Panc1 (cell line): ENCODE measurements at regions not wholly inside any gene's neighbourhood (a gene's known extent, or its start where the extent isn't known, plus 50 kb on each side); places are given as distances from the start of the nearest gene placed in this dataset.

Source experiments
- ATAC-seq: fragments of 200-7000 bp; cut with Tn5 transposase; 2 replicates; pipeline ENCODE4 v1.9.1; 2020; ENCODE audit warnings: mild to moderate bottlenecking, moderate library complexity
- BruUV-seq: library from RNA; stranded (reverse); fragments of 400-500 nt; replicated peaks from 2 replicates; lab custom pipeline; 2021; lab: Mats Ljungman, UMichigan
- CTCF ChIA-PET: fragments of 300-600 bp; sonication (Branson Sonifier 250); formaldehyde crosslinking; loops from one replicate; lab custom pipeline; 2022; ENCODE audit warnings: antibody characterized with exemption; lab: Charles Lee
- POLR2A ChIA-PET: fragments of 300-600 bp; sonication (Branson Sonifier 250); formaldehyde crosslinking; loops from one replicate; lab custom pipeline; 2022; ENCODE audit warnings: antibody characterized with exemption; lab: Charles Lee
- DNase-seq: peaks from one replicate; pipeline ENCODE4 v3.0.0-alpha.2; 2010; ENCODE audit warnings: low read depth, low spot score
- H3K27ac ChIP-seq: 2 replicates; pipeline ENCODE4 v1.5.1; 2011; ENCODE audit warnings: mild to moderate bottlenecking, low read length, inconsistent platforms
- H3K27me3 ChIP-seq: fragments of 200-500 bp; sonication (Bioruptor generic); 2 replicates; pipeline ENCODE4 v1.6.0; 2014; ENCODE audit warnings: low read length, inconsistent platforms; ENCODE audit not compliant: control insufficient read depth, insufficient read depth
- H3K36me3 ChIP-seq: fragments of 200-500 bp; sonication (Bioruptor generic); 2 replicates; pipeline ENCODE4 v1.5.1; 2014; ENCODE audit warnings: inconsistent platforms, mild to moderate bottlenecking, low read length, moderate library complexity; ENCODE audit not compliant: control insufficient read depth, insufficient read depth
- H3K4me1 ChIP-seq: 2 replicates; pipeline ENCODE4 v1.5.1; 2011; ENCODE audit warnings: inconsistent platforms, mild to moderate bottlenecking, low read length, moderate library complexity; ENCODE audit not compliant: control insufficient read depth, insufficient read depth
- H3K4me3 ChIP-seq, 2 experiments: 2 replicates each; pipeline ENCODE4 v1.5.1; 2011 to 2012; ENCODE audit warnings: low read depth in 2 of 2, low read length in 2 of 2, mild to moderate bottlenecking in 2 of 2, inconsistent platforms in 1 of 2, moderate library complexity in 1 of 2
- H3K9me3 ChIP-seq: fragments of 200-500 bp; sonication (Bioruptor generic); 2 replicates; pipeline ENCODE4 v1.5.1; 2014; ENCODE audit warnings: low read depth, mild to moderate bottlenecking, inconsistent platforms, low read length, moderate library complexity; ENCODE audit not compliant: control insufficient read depth, insufficient read depth
- POLR2AphosphoS5 ChIP-seq: IDR thresholded peaks from 2 replicates; pipeline ENCODE4 v1.6.1; 2012; ENCODE audit warnings: mild to moderate bottlenecking, low read depth, low read length, moderate library complexity
- SIN3A ChIP-seq: IDR thresholded peaks from 2 replicates; pipeline ENCODE4 v1.6.1; 2012; ENCODE audit warnings: low read depth, mild to moderate bottlenecking, low read length, moderate library complexity, borderline replicate concordance; ENCODE audit not compliant: insufficient read depth
- TCF7L2 ChIP-seq: IDR thresholded peaks from 2 replicates; pipeline ENCODE4 v1.6.1; 2011; ENCODE audit warnings: mild to moderate bottlenecking, low read depth, low read length, inconsistent platforms
- in situ Hi-C: cut with HindIII; loops from 2 replicates; pipeline ENCODE4 v1.10.0; 2016; ENCODE audit warnings: low sequenced_read_pairs, low pct_unique_long_range_greater_than_20kb
- intact Hi-C: fragments of 100-400 bp; cut with micrococcal nuclease; formaldehyde crosslinking; loops from one replicate; pipeline ENCODE4 v1.10.0; 2022; ENCODE audit not compliant: unreplicated experiment
- TF ChIP-seq, protein P1 (sequence below), 2 experiments: IDR thresholded peaks; 2 replicates each; pipeline ENCODE4 v1.6.1; 2011 to 2012; ENCODE audit warnings: low read depth in 2 of 2, control low read depth in 1 of 2, low read length in 1 of 2, mild to moderate bottlenecking in 1 of 2, moderate library complexity in 1 of 2; ENCODE audit not compliant: insufficient read depth in 1 of 2
- TF ChIP-seq, protein P2 (sequence below): fragments of 450-650 bp; IDR thresholded peaks from 2 replicates; pipeline ENCODE4 v1.5.1; 2017; ENCODE audit warnings: mild to moderate bottlenecking

- BruUV-seq: no TSS peak
- Histone ChIP-seq H3K9me3 (no peaks in the 10 kb centered on the region), H3K27ac (no peak overlapping the region), H3K4me3 (no peak overlapping the region), H3K36me3 (no peaks in the 10 kb centered on the region), H3K4me1 (no peaks in the 10 kb centered on the region), H3K27me3 (no peaks in the 10 kb centered on the region)
- DNase-seq (no peak), ATAC-seq (no peak)
- TF ChIP-seq, protein P1, sequence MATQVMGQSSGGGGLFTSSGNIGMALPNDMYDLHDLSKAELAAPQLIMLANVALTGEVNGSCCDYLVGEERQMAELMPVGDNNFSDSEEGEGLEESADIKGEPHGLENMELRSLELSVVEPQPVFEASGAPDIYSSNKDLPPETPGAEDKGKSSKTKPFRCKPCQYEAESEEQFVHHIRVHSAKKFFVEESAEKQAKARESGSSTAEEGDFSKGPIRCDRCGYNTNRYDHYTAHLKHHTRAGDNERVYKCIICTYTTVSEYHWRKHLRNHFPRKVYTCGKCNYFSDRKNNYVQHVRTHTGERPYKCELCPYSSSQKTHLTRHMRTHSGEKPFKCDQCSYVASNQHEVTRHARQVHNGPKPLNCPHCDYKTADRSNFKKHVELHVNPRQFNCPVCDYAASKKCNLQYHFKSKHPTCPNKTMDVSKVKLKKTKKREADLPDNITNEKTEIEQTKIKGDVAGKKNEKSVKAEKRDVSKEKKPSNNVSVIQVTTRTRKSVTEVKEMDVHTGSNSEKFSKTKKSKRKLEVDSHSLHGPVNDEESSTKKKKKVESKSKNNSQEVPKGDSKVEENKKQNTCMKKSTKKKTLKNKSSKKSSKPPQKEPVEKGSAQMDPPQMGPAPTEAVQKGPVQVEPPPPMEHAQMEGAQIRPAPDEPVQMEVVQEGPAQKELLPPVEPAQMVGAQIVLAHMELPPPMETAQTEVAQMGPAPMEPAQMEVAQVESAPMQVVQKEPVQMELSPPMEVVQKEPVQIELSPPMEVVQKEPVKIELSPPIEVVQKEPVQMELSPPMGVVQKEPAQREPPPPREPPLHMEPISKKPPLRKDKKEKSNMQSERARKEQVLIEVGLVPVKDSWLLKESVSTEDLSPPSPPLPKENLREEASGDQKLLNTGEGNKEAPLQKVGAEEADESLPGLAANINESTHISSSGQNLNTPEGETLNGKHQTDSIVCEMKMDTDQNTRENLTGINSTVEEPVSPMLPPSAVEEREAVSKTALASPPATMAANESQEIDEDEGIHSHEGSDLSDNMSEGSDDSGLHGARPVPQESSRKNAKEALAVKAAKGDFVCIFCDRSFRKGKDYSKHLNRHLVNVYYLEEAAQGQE (IDR thresholded peaks at IDR 0.05; ENCODE audit: insufficient read depth in 1 of 2, low read depth in 2 of 2, low read length in 1 of 2): no peak
- TF ChIP-seq POLR2AphosphoS5 (no peak), SIN3A (no peak)
- TF ChIP-seq, protein P2, sequence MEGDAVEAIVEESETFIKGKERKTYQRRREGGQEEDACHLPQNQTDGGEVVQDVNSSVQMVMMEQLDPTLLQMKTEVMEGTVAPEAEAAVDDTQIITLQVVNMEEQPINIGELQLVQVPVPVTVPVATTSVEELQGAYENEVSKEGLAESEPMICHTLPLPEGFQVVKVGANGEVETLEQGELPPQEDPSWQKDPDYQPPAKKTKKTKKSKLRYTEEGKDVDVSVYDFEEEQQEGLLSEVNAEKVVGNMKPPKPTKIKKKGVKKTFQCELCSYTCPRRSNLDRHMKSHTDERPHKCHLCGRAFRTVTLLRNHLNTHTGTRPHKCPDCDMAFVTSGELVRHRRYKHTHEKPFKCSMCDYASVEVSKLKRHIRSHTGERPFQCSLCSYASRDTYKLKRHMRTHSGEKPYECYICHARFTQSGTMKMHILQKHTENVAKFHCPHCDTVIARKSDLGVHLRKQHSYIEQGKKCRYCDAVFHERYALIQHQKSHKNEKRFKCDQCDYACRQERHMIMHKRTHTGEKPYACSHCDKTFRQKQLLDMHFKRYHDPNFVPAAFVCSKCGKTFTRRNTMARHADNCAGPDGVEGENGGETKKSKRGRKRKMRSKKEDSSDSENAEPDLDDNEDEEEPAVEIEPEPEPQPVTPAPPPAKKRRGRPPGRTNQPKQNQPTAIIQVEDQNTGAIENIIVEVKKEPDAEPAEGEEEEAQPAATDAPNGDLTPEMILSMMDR: no peak
- in situ Hi-C loops (no loop called here), intact Hi-C loops (no loop called here)
- CTCF ChIA-PET: no interaction called here
- POLR2A ChIA-PET: no interaction called here
Measured at GRCh38 chr2:133906926-133907325, 338.7 kb upstream of the NCKAP5 start.

DNA sequence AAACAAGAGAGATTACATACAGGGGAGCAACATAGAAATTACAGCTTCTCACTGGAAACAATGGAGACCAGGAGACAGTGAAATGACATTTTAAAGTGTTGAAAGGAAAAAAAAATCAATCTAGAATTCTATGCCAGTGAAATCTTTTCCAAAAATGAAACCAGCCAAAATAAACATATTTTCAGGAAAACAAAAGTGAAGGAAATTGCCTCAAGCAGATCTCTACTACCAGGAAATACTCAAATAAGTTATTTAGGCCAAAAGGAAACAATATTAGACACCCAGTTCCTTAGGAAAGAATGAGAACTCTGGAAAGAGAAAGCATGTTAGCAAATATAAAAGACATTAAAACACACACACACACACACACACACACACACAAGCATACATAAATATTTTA is 339.9 kb upstream of the NCKAP5 start:
- POLR2A ChIA-PET: no interaction called here

More for the DNA sequence above, 339.9 kb upstream of the NCKAP5 start:
- BruUV-seq: no TSS peak
- CTCF ChIA-PET: no interaction called here
- no peak overlapping the region for H3K4me3 ChIP-seq
- in situ Hi-C loops: no loop called here
- intact Hi-C loops: no loop called here
- no peaks in the 10 kb centered on the region for H3K36me3 ChIP-seq
- H3K9me3 ChIP-seq: no peaks in the 10 kb centered on the region
- H3K4me1 ChIP-seq: no peaks in the 10 kb centered on the region
- H3K27ac ChIP-seq: no peak overlapping the region
- TF ChIP-seq SIN3A: no peak
- TF ChIP-seq TCF7L2: no peak
- TF ChIP-seq, protein P1 (IDR thresholded peaks at IDR 0.05; ENCODE audit: insufficient read depth in 1 of 2, low read depth in 2 of 2, low read length in 1 of 2): no peak
- TF ChIP-seq, protein P2: no peak
- no peak for TF ChIP-seq POLR2AphosphoS5
- no peaks in the 10 kb centered on the region for H3K27me3 ChIP-seq
- DNase-seq: no peak
- ATAC-seq: no peak
